ENCODE measurements at regions not wholly inside any gene's neighbourhood (a gene's known extent, or its start where the extent isn't known, plus 50 kb on each side); places are given as distances from the start of the nearest gene placed in this dataset.
A peak's percentile ranks its signal among the peaks of the same experiment; 100 is the strongest.

- no peak for TF ChIP-seq CTCF (conservative IDR thresholded peaks at IDR 0.05; ENCODE audit: low read depth, low read length)
- no peak overlapping the region for H3K4me3 ChIP-seq (ENCODE audit: low read depth, low read length)
- no peak for DNase-seq (ENCODE audit: low read depth)
Measured at GRCh38 chr7:113446791-113447190, 328.4 kb upstream of the SMIM30 start.

GRCh38 chr7:113446391-113446790 is 328.0 kb upstream of the SMIM30 start:
- no peak for DNase-seq (ENCODE audit: low read depth)
- no peak overlapping the region for H3K4me3 ChIP-seq (ENCODE audit: low read depth, low read length)
- TF ChIP-seq CTCF (conservative IDR thresholded peaks at IDR 0.05; ENCODE audit: low read depth, low read length): no peak

- H3K4me3 ChIP-seq (ENCODE audit: low read depth, low read length): no peak overlapping the region
- DNase-seq (ENCODE audit: low read depth): no peak
- no peak for TF ChIP-seq CTCF (conservative IDR thresholded peaks at IDR 0.05; ENCODE audit: low read depth, low read length)
Measured at GRCh38 chr7:113444261-113444660, 325.9 kb upstream of the SMIM30 start.

- no peak for DNase-seq (ENCODE audit: low read depth)
- no peak for TF ChIP-seq CTCF (conservative IDR thresholded peaks at IDR 0.05; ENCODE audit: low read depth, low read length)
- H3K4me3 ChIP-seq (ENCODE audit: low read depth, low read length): no peak overlapping the region
Measured at GRCh38 chr7:113440173-113440572, 321.8 kb upstream of the SMIM30 start.

GRCh38 chr7:113431406-113431805 is 313.1 kb upstream of the SMIM30 start:
- peak; percentile 5 for DNase-seq (ENCODE audit: low read depth)

GRCh38 chr7:113424185-113424817 is 305.9 kb upstream of the SMIM30 start:
- no peak for DNase-seq (ENCODE audit: low read depth)
- no peak overlapping the region for H3K4me3 ChIP-seq (ENCODE audit: low read depth, low read length)
- TF ChIP-seq CTCF (conservative IDR thresholded peaks at IDR 0.05; ENCODE audit: low read depth, low read length): no peak

More at GRCh38 chr7:113431406-113431805, 313.1 kb upstream of the SMIM30 start:
- peak; percentile 3 for TF ChIP-seq CTCF (conservative IDR thresholded peaks at IDR 0.05; ENCODE audit: low read depth, low read length)
- H3K4me3 ChIP-seq (ENCODE audit: low read depth, low read length): no peak overlapping the region

GRCh38 chr7:113421696-113422330 is 303.5 kb upstream of the SMIM30 start:
- TF ChIP-seq CTCF (conservative IDR thresholded peaks at IDR 0.05; ENCODE audit: low read depth, low read length): peak; percentile 93
- H3K4me3 ChIP-seq (ENCODE audit: low read depth, low read length): no peak overlapping the region
- peak; percentile 93 for DNase-seq (ENCODE audit: low read depth)

Measured in choroid plexus epithelial cell (primary cell).